ENCODE measurements at regions not wholly inside any gene's neighbourhood (a gene's known extent, or its start where the extent isn't known, plus 50 kb on each side); places are given as distances from the start of the nearest gene placed in this dataset.

DNA sequence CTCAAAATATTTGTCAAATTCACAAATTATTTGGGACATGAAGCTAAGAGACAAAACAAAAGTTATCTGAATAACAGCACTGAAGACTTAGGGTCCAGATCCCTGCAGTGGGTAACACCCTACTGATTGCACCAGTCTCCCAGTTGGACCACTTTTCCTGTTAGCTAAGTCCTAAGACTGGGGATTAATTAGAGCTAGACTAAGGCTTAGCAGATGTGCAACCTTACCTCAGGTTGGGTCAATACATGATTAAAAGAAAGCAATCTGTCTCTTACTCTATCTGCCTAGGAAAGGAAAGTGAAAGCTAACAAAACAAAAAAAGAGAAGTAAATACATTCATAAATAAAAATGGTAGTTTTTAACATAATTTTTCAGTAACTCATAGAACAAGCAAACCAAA is 737.2 kb upstream of the CHRM3 start:
- TF ChIP-seq, protein P1, sequence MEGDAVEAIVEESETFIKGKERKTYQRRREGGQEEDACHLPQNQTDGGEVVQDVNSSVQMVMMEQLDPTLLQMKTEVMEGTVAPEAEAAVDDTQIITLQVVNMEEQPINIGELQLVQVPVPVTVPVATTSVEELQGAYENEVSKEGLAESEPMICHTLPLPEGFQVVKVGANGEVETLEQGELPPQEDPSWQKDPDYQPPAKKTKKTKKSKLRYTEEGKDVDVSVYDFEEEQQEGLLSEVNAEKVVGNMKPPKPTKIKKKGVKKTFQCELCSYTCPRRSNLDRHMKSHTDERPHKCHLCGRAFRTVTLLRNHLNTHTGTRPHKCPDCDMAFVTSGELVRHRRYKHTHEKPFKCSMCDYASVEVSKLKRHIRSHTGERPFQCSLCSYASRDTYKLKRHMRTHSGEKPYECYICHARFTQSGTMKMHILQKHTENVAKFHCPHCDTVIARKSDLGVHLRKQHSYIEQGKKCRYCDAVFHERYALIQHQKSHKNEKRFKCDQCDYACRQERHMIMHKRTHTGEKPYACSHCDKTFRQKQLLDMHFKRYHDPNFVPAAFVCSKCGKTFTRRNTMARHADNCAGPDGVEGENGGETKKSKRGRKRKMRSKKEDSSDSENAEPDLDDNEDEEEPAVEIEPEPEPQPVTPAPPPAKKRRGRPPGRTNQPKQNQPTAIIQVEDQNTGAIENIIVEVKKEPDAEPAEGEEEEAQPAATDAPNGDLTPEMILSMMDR (IDR thresholded peaks at IDR 0.05) = no peak
- TF ChIP-seq POLR2A (IDR thresholded peaks at IDR 0.05) = no peak
- Histone ChIP-seq H3K36me3 (no peaks in the 10 kb centered on the region), H3K27ac (no peak overlapping the region), H3K4me3 (replicated peaks in 1 of 3) (no peak overlapping the region), H3K9me3 (no peaks in the 10 kb centered on the region), H3K27me3 (no peaks in the 10 kb centered on the region), H3K4me1 (no peaks in the 10 kb centered on the region)
- intact Hi-C loops (cut with DNase I) = no loop called here
- DNase-seq = no peak

DNA sequence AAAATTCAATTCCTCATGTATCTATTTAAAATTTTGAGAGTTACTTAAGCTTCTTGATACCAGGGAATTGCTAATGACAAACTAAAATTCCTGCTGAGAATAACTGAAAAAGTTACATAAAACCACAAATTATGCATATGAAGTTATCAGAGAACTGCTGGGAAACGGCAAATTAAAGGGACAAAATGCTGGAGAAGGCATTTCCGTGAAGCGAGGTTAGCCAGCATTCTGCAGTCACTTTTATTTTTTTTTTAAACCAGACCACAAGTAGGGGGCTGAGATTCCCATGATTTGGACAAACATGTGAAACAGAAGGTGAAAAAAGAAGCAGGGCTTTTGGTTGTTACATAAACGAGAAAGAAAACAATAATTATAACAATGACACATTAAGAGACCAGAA is 737.6 kb upstream of the CHRM3 start:
- no peak overlapping the region for H3K27ac ChIP-seq
- TF ChIP-seq POLR2A (IDR thresholded peaks at IDR 0.05) = no peak
- TF ChIP-seq, protein P1 (IDR thresholded peaks at IDR 0.05) = no peak
- intact Hi-C loops (cut with DNase I) = no loop called here
- no peak overlapping the region for H3K4me3 ChIP-seq (replicated peaks in 1 of 3)
- WGBS, 2 donors = 89 to 90% methylated on average over 4 of the region's 4 CpGs
- no peaks in the 10 kb centered on the region for H3K9me3 ChIP-seq
- H3K36me3 ChIP-seq = no peaks in the 10 kb centered on the region
- H3K27me3 ChIP-seq = no peaks in the 10 kb centered on the region
- H3K4me1 ChIP-seq = no peaks in the 10 kb centered on the region
- no peak for DNase-seq

DNA sequence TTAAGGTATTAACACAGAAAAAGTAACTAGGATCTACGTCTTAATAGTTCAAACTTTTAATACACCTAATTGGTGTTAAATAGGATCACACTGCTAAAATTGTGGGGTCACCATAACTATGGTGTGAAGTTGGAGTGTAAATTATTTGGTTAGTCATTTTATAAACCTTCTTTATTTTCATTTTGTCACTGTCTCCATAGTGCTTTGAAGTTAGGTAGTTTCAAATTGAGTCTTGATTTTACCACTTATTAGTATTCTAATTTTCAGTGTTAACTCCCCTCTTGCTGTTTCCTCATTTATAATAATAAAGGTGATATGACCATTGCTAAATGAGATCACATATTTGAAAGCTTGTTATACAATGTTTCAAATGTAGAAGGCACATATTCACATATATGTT is 738.1 kb upstream of the CHRM3 start:
- H3K36me3 ChIP-seq = no peaks in the 10 kb centered on the region
- no peaks in the 10 kb centered on the region for H3K27me3 ChIP-seq
- no peak overlapping the region for H3K4me3 ChIP-seq (replicated peaks in 1 of 3)
- intact Hi-C loops (cut with DNase I) = no loop called here
- TF ChIP-seq POLR2A (IDR thresholded peaks at IDR 0.05) = no peak
- TF ChIP-seq, protein P1 (IDR thresholded peaks at IDR 0.05) = no peak
- H3K27ac ChIP-seq = no peak overlapping the region
- no peaks in the 10 kb centered on the region for H3K9me3 ChIP-seq
- no peaks in the 10 kb centered on the region for H3K4me1 ChIP-seq
- DNase-seq = no peak
- WGBS, 2 donors = 83 to 85% methylated on average over 1 of the region's 1 CpG

DNA sequence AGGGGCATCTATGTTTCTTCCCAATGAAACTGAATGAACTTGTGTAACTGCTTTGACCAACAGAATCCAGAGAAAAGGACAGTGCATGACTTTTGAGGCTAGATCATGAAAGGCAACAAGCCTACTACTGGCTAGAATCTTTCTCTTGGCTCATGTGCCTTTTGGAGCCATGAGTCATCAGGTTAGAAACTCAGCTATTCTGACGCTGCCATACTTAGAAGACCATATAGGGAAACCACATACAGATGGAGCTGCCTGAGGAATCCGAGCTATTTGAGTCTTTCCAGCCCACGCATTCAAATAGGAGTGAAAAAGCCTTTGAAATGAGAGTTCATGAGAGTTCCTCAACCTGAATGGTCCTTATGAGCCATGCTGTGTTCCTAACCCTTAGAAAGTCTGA is 738.5 kb upstream of the CHRM3 start:
- Histone ChIP-seq H3K27ac (no peak overlapping the region), H3K27me3 (no peaks in the 10 kb centered on the region), H3K4me3 (replicated peaks in 1 of 3) (no peak overlapping the region), H3K36me3 (no peaks in the 10 kb centered on the region), H3K9me3 (no peaks in the 10 kb centered on the region), H3K4me1 (no peaks in the 10 kb centered on the region)
- WGBS, 2 donors = 28 to 33% methylated on average over 3 of the region's 3 CpGs
- TF ChIP-seq, protein P1 (IDR thresholded peaks at IDR 0.05) = no peak
- TF ChIP-seq POLR2A (IDR thresholded peaks at IDR 0.05) = no peak
- intact Hi-C loops (cut with DNase I) = no loop called here
- DNase-seq = no peak

DNA sequence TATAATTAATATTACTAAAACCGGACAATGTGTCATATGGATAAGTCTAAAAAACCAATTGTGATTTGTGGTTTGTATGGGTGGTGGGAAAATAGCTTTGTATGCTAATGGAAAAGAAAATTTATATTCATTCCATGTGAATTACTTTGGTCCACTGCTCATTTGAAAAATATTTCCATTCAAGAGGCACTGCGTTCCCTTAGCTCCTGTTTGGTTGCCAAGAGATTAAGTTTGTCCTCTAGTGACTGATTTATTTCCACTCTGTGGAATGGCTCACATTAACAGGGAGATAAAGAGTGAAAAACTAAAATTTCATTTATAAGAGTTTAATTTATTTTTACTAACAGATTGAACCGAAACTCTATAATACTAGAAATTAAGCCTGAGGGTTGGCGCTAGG is 744.1 kb upstream of the CHRM3 start:
- Histone ChIP-seq H3K27me3 (no peaks in the 10 kb centered on the region), H3K4me1 (no peaks in the 10 kb centered on the region), H3K4me3 (replicated peaks in 1 of 3) (no peak overlapping the region), H3K9me3 (no peaks in the 10 kb centered on the region), H3K36me3 (no peaks in the 10 kb centered on the region), H3K27ac (no peak overlapping the region)
- DNase-seq = no peak
- intact Hi-C loops (cut with DNase I) = no loop called here
- TF ChIP-seq, protein P1 (IDR thresholded peaks at IDR 0.05) = no peak
- TF ChIP-seq POLR2A (IDR thresholded peaks at IDR 0.05) = no peak
- WGBS, 2 donors = 78 to 85% methylated on average over 4 of the region's 4 CpGs
